DOHH2 (cell line): ENCODE measurements at regions not wholly inside any gene's neighbourhood (a gene's known extent, or its start where the extent isn't known, plus 50 kb on each side); places are given as distances from the start of the nearest gene placed in this dataset.

Experiments used
- H3F3A ChIP-seq: fragments of 200-600 bp; sonication (generic), shearing (Covaris generic); 2 replicates; pipeline ENCODE4 v1.6.0; 2016; ENCODE audit warnings: antibody characterized with exemption, mild to moderate bottlenecking; ENCODE audit not compliant: control insufficient read depth, insufficient read depth
- H3K27ac ChIP-seq: fragments of 200-600 bp; sonication (generic); 2 replicates; pipeline ENCODE4 v1.5.1; 2014; ENCODE audit warnings: low read depth, mild to moderate bottlenecking, low read length, moderate library complexity
- H3K27me3 ChIP-seq: fragments of 200-600 bp; sonication (generic); 2 replicates; pipeline ENCODE4 v1.6.1; 2014; ENCODE audit warnings: mild to moderate bottlenecking, low read length, mixed read lengths; ENCODE audit not compliant: control insufficient read depth
- H3K36me3 ChIP-seq: fragments of 200-600 bp; sonication (generic); 2 replicates; pipeline ENCODE4 v1.6.1; 2014; ENCODE audit warnings: mild to moderate bottlenecking, low read length, moderate library complexity, mixed read lengths; ENCODE audit not compliant: control insufficient read depth
- H3K4me1 ChIP-seq: fragments of 200-600 bp; sonication (generic); 2 replicates; pipeline ENCODE4 v1.6.1; 2014; ENCODE audit warnings: mild to moderate bottlenecking, low read length, mixed read lengths; ENCODE audit not compliant: control insufficient read depth
- H3K4me2 ChIP-seq: fragments of 200-600 bp; sonication (generic); 2 replicates; pipeline ENCODE4 v1.6.0; 2014; ENCODE audit warnings: mild to moderate bottlenecking, low read length, moderate library complexity
- H3K4me3 ChIP-seq: fragments of 200-600 bp; sonication (generic); 2 replicates; pipeline ENCODE4 v1.5.1; 2014; ENCODE audit warnings: mild to moderate bottlenecking, low read length, mixed read lengths
- H3K79me2 ChIP-seq: fragments of 200-600 bp; sonication (generic); 2 replicates; pipeline ENCODE4 v1.6.1; 2014; ENCODE audit warnings: mild to moderate bottlenecking, low read length, mixed read lengths; ENCODE audit not compliant: control insufficient read depth
- H3K9me2 ChIP-seq: fragments of 200-600 bp; sonication (generic); replicated peaks from 2 replicates; pipeline ENCODE4 v1.6.1; 2014; ENCODE audit warnings: mild to moderate bottlenecking, low read length, mixed read lengths; ENCODE audit not compliant: control insufficient read depth
- H3K9me3 ChIP-seq: fragments of 200-600 bp; sonication (generic); 2 replicates; pipeline ENCODE4 v1.6.1; 2014; ENCODE audit warnings: antibody characterized with exemption, low read length, mixed read lengths; ENCODE audit not compliant: control insufficient read depth, insufficient read depth
- H4K20me1 ChIP-seq: fragments of 200-600 bp; sonication (generic); 2 replicates; pipeline ENCODE4 v1.6.0; 2014; ENCODE audit warnings: low read depth, mild to moderate bottlenecking, antibody characterized with exemption, low read length, moderate library complexity; ENCODE audit not compliant: control insufficient read depth, insufficient read depth
- CTCF ChIP-seq: fragments of 200-600 bp; sonication (generic); IDR thresholded peaks from one replicate; pipeline ENCODE4 v1.5.1; 2014; ENCODE audit warnings: antibody characterized with exemption, mild to moderate bottlenecking, low read depth, low read length; ENCODE audit not compliant: poor library complexity, severe bottlenecking
- EZH2phosphoT487 ChIP-seq: fragments of 200-600 bp; sonication (generic); IDR thresholded peaks from 2 replicates; pipeline ENCODE4 v1.6.1; 2017; ENCODE audit warnings: borderline replicate concordance, mild to moderate bottlenecking, antibody characterized with exemption, low read length, moderate library complexity, mixed read lengths

- H4K20me1 ChIP-seq: no peaks in the 10 kb centered on the region
- H3F3A ChIP-seq: no peaks in the 10 kb centered on the region
- no peaks in the 10 kb centered on the region for H3K79me2 ChIP-seq
- H3K4me2 ChIP-seq: no peak overlapping the region
- H3K36me3 ChIP-seq: no peaks in the 10 kb centered on the region
- TF ChIP-seq EZH2phosphoT487: no peak
- no peak for TF ChIP-seq CTCF
- H3K27ac ChIP-seq: no peak overlapping the region
- no peaks in the 10 kb centered on the region for H3K4me1 ChIP-seq
- H3K4me3 ChIP-seq: no peak overlapping the region
- H3K9me2 ChIP-seq: no peaks in the 10 kb centered on the region
- no peaks in the 10 kb centered on the region for H3K27me3 ChIP-seq
- H3K9me3 ChIP-seq: no peaks in the 10 kb centered on the region
Measured at GRCh38 chr3:76933245-76933644, 106.7 kb upstream of the ROBO2 start.

DNA sequence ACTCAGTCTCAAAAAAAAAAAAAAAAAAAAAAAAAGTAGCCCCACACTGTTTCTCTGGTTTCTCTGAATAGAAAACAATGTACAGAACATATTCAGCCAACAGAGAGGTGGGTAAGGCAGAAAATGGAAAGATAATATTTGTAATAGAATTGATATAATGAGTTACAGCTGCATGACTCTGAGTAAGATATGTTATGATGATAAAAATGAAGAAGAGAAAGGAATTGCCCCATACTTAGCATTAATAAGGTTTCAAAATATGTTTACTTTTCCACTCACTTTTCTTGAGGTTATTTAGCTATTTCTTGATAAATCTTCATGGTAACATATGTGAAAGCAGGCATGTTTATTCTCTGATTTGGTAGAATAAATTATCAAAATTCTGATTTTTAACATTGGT is 100.9 kb upstream of the ROBO2 start:
- no peaks in the 10 kb centered on the region for H3K79me2 ChIP-seq
- TF ChIP-seq EZH2phosphoT487 (no peak), CTCF (no peak)
- H3K27me3 ChIP-seq: no peaks in the 10 kb centered on the region
- H4K20me1 ChIP-seq: no peaks in the 10 kb centered on the region
- H3K4me1 ChIP-seq: no peaks in the 10 kb centered on the region
- H3F3A ChIP-seq: no peaks in the 10 kb centered on the region
- H3K27ac ChIP-seq: no peak overlapping the region
- no peak overlapping the region for H3K4me3 ChIP-seq
- no peaks in the 10 kb centered on the region for H3K9me3 ChIP-seq
- H3K4me2 ChIP-seq: no peak overlapping the region
- no peaks in the 10 kb centered on the region for H3K9me2 ChIP-seq
- no peaks in the 10 kb centered on the region for H3K36me3 ChIP-seq

- Histone ChIP-seq H3K36me3 (no peaks in the 10 kb centered on the region), H4K20me1 (no peaks in the 10 kb centered on the region), H3K4me2 (no peak overlapping the region), H3K4me1 (no peaks in the 10 kb centered on the region), H3F3A (no peaks in the 10 kb centered on the region), H3K4me3 (no peak overlapping the region), H3K79me2 (no peaks in the 10 kb centered on the region), H3K9me2 (no peaks in the 10 kb centered on the region), H3K27me3 (no peaks in the 10 kb centered on the region), H3K27ac (no peak overlapping the region), H3K9me3 (no peaks in the 10 kb centered on the region)
- TF ChIP-seq EZH2phosphoT487 (no peak), CTCF (no peak)
Measured at GRCh38 chr3:76940181-76940770, 99.6 kb upstream of the ROBO2 start.

GRCh38 chr3:76941376-76941775 is 98.5 kb upstream of the ROBO2 start:
- Histone ChIP-seq H3K9me3 (no peaks in the 10 kb centered on the region), H3F3A (no peaks in the 10 kb centered on the region), H3K9me2 (no peaks in the 10 kb centered on the region), H3K4me2 (no peak overlapping the region), H3K36me3 (no peaks in the 10 kb centered on the region), H3K27ac (no peak overlapping the region), H3K79me2 (no peaks in the 10 kb centered on the region), H3K4me3 (no peak overlapping the region), H3K4me1 (no peaks in the 10 kb centered on the region), H4K20me1 (no peaks in the 10 kb centered on the region), H3K27me3 (no peaks in the 10 kb centered on the region)
- no peak for TF ChIP-seq EZH2phosphoT487
- no peak for TF ChIP-seq CTCF
